ENCODE measurements at regions not wholly inside any gene's neighbourhood (a gene's known extent, or its start where the extent isn't known, plus 50 kb on each side); places are given as distances from the start of the nearest gene placed in this dataset.
"Not testable (repeated sequence)": the region's sequence is repeated elsewhere in the genome, so short reads cannot be mapped to it uniquely, and the experiment has no call there.

DNA sequence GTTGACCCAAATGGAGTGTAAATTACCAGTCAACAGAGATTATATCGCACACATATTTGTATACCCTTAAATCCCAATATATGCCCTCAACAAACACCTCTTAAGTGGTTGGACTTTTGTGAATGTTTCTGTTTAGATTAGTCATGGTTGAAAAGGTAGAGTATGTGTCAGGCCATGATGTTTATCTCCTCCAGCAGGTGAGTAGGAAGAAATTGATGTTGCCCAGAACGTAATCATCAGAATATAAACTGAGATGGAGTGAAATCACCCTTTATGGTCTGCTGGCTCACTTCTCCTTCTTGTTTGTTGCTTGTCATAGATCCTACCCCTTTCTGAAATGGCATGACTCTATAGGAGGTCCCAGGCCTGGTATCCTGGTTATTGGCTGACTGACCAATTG is 431.8 kb downstream of the ETS1 start:
- no peaks in the 10 kb centered on the region for H3K9me3 ChIP-seq (replicated peaks in 1 of 11)
- no peak overlapping the region for H3K27ac ChIP-seq
- no peak for TF ChIP-seq Cebpa-rat (IDR thresholded peaks at IDR 0.05)
- H3K4me2 ChIP-seq: no peak overlapping the region
- H3K4me1 ChIP-seq: no peaks in the 10 kb centered on the region
- H4K20me1 ChIP-seq: no peaks in the 10 kb centered on the region
- H3K36me3 ChIP-seq: no peaks in the 10 kb centered on the region
- H3K9ac ChIP-seq: no peak overlapping the region
- H3K4me3 ChIP-seq: no peak overlapping the region
- no peaks in the 10 kb centered on the region for H3K27me3 ChIP-seq

GRCh38 chr11:128153697-128154048 is 433.7 kb downstream of the ETS1 start:
- no peak overlapping the region for H3K9ac ChIP-seq
- H3K9me3 ChIP-seq (replicated peaks in 1 of 11): no peaks in the 10 kb centered on the region
- no peaks in the 10 kb centered on the region for H3K4me1 ChIP-seq
- H3K27ac ChIP-seq: no peak overlapping the region
- no peak for TF ChIP-seq Cebpa-rat (IDR thresholded peaks at IDR 0.05)
- H3K4me3 ChIP-seq: no peak overlapping the region
- H4K20me1 ChIP-seq: no peaks in the 10 kb centered on the region
- H3K27me3 ChIP-seq: no peaks in the 10 kb centered on the region
- H3K36me3 ChIP-seq: no peaks in the 10 kb centered on the region
- H3K4me2 ChIP-seq: no peak overlapping the region

DNA sequence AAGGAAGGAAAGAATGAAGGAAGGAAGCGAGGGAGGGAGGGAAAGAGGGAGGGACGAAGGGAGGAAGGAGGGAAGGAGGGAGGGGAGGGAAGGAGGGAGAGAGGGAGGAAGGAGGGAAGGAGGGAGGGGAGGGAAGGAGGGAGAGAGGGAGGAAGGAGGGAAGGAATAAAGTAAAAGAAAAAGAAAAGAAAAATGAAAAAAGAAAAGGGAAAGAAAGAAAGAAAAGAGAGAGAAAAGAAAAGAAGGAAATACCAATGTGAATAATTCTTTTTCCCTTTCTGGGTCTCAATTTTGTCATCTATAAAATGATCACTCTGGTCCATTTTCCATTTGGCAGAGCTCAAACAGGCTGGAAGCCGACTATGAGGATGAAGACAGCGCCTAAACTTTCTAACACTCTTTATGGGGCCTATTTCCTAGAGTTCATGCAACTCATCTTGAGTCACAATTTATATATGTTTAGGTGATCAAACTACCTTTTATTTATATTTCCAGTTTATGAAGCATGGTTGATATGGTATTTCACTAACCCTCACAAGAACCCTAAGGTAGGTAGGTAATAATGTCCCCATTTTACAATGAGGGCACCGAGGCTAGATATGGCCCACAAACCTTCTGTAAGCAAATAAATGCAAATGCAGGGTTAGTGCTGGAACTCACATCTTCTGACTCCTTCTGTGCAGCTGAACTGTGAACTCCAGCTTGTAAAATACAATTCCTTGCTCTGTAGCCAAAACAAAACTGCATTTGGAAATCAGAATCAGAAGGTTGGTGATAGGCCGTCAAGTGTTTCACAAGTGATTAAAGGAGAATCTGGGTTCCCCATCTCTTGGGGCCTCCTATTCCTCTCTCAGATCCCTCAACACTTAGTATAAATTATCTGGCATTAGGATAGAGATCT is 434.3 kb downstream of the ETS1 start:
- no peaks in the 10 kb centered on the region for H3K36me3 ChIP-seq
- H3K4me3 ChIP-seq: no peak overlapping the region
- no peak overlapping the region for H3K27ac ChIP-seq
- H3K9ac ChIP-seq: no peak overlapping the region
- H4K20me1 ChIP-seq: no peaks in the 10 kb centered on the region
- H3K4me1 ChIP-seq: no peaks in the 10 kb centered on the region
- H3K9me3 ChIP-seq (replicated peaks in 1 of 11): no peaks in the 10 kb centered on the region
- no peak for TF ChIP-seq Cebpa-rat (IDR thresholded peaks at IDR 0.05)
- H3K27me3 ChIP-seq: no peaks in the 10 kb centered on the region
- H3K4me2 ChIP-seq: no peak overlapping the region

DNA sequence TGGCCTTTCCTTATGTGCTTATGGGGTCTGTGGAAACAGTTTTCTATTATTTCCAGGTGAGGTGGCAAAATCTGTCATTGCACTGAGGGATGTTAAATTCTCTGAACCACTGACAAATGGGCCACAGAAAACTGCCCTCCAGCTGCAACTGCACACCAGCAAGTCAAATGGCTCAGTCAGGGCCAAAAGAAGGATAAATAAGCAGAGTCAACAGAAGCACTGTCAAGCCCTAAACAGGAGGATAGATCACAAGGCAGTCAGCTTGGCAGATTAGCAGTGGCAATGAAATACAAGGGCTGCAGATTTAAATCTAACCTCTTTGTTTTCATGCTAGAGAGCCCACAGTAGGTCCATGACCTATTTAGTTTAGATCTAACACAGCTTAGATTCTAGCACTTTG is 435.6 kb downstream of the ETS1 start:
- Histone ChIP-seq H3K27ac (no peak overlapping the region), H3K9ac (no peak overlapping the region), H3K4me1 (no peaks in the 10 kb centered on the region), H3K4me3 (no peak overlapping the region), H3K27me3 (no peaks in the 10 kb centered on the region), H4K20me1 (no peaks in the 10 kb centered on the region), H3K36me3 (no peaks in the 10 kb centered on the region), H3K4me2 (no peak overlapping the region), H3K9me3 (replicated peaks in 1 of 11) (no peaks in the 10 kb centered on the region)
- no peak for TF ChIP-seq Cebpa-rat (IDR thresholded peaks at IDR 0.05)

DNA sequence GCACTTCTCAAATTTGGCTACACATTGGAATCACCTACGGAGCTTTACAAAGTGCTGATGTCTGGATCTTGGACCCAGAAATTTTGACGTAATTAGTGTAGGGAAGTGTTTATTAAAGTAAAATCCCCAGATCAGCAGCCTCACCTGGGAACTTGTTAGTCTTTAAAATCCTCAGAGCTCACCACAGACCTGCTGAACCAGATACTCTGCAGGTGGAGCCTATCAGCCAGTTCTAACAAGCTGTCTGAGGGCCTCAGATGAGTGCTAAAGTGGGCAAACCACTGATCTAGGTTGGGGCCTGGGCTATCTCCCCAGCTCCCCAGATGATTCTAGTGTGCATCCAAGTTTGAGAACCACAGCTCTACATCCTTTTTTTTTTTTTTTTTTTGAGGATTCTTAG is 436.0 kb downstream of the ETS1 start:
- Histone ChIP-seq H3K9me3 (replicated peaks in 1 of 11) (no peaks in the 10 kb centered on the region), H3K9ac (no peak overlapping the region), H3K4me1 (no peaks in the 10 kb centered on the region), H3K36me3 (no peaks in the 10 kb centered on the region), H3K4me3 (no peak overlapping the region), H4K20me1 (no peaks in the 10 kb centered on the region), H3K27me3 (no peaks in the 10 kb centered on the region), H3K27ac (no peak overlapping the region), H3K4me2 (no peak overlapping the region)
- no peak for TF ChIP-seq Cebpa-rat (IDR thresholded peaks at IDR 0.05)

DNA sequence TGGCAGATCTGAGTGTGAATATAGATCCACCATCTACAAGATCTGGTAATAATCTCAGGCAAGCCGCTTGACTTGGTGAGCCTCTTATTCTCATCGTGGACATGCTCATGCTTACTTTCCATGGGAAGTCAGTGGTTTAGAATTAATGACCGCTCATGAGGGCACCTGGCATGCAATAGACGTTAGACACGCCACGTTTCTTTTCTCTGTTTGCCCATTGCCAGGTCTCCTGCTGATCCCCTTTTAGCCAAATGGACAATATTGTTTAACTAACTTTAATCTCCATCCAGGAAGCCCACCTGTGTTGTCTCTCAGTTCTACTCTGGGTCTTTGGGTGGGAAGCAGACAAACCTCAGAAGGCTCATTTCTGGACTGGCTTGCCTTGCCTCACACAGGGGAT is 439.1 kb downstream of the ETS1 start:
- Histone ChIP-seq H3K9me3 (replicated peaks in 1 of 11) (no peaks in the 10 kb centered on the region), H3K9ac (no peak overlapping the region), H4K20me1 (no peaks in the 10 kb centered on the region), H3K27me3 (no peaks in the 10 kb centered on the region), H3K4me3 (no peak overlapping the region), H3K4me2 (no peak overlapping the region), H3K27ac (no peak overlapping the region), H3K36me3 (no peaks in the 10 kb centered on the region), H3K4me1 (no peaks in the 10 kb centered on the region)
- no peak for TF ChIP-seq Cebpa-rat (IDR thresholded peaks at IDR 0.05)

GRCh38 chr11:128146926-128147605 is 440.3 kb downstream of the ETS1 start:
- Histone ChIP-seq H3K4me3 (no peak overlapping the region), H3K4me2 (no peak overlapping the region), H3K36me3 (no peaks in the 10 kb centered on the region), H3K27ac (no peak overlapping the region), H3K9ac (no peak overlapping the region), H3K4me1 (no peaks in the 10 kb centered on the region), H3K9me3 (replicated peaks in 1 of 11) (0 out of 22 replicates have a peak, but pooled peaks cover 0 to 3% (median 0%) of the 10 kb centered on the region in 11 experiments), H4K20me1 (no peaks in the 10 kb centered on the region), H3K27me3 (no peaks in the 10 kb centered on the region)
- no peak for TF ChIP-seq Cebpa-rat (IDR thresholded peaks at IDR 0.05)

- H3K27ac ChIP-seq, H3K36me3 ChIP-seq, H3K4me2 ChIP-seq, H3K4me1 ChIP-seq, H4K20me1 ChIP-seq, H3K9ac ChIP-seq, H3K27me3 ChIP-seq, H3K4me3 ChIP-seq: not testable (repeated sequence)
- peaks cover 6 to 17% (median 13%) of the 10 kb centered on the region in 11 experiments; a peak in 17 of 22 replicates for H3K9me3 ChIP-seq (replicated peaks in 1 of 11)
Measured at GRCh38 chr11:128140293-128140692, 447.1 kb downstream of the ETS1 start.

GRCh38 chr11:128135451-128135850 is 451.9 kb downstream of the ETS1 start:
- Histone ChIP-seq H3K4me3 (no peak overlapping the region), H3K36me3 (no peaks in the 10 kb centered on the region), H3K27me3 (no peaks in the 10 kb centered on the region), H3K4me2 (no peak overlapping the region), H3K4me1 (no peaks in the 10 kb centered on the region), H3K9ac (no peak overlapping the region), H4K20me1 (no peaks in the 10 kb centered on the region), H3K27ac (no peak overlapping the region), H3K9me3 (replicated peaks in 1 of 11) (peaks cover 6 to 14% (median 13%) of the 10 kb centered on the region in 11 experiments; a peak in 17 of 22 replicates)
- no peak for TF ChIP-seq Cebpa-rat (IDR thresholded peaks at IDR 0.05)

GRCh38 chr11:128133501-128133900 is 453.9 kb downstream of the ETS1 start:
- H3K9me3 ChIP-seq (replicated peaks in 1 of 11): no peaks in the 10 kb centered on the region; a peak in 2 of 22 replicates
- no peak overlapping the region for H3K4me2 ChIP-seq
- H3K27ac ChIP-seq: no peak overlapping the region
- H4K20me1 ChIP-seq: no peaks in the 10 kb centered on the region
- no peaks in the 10 kb centered on the region for H3K36me3 ChIP-seq
- H3K27me3 ChIP-seq: no peaks in the 10 kb centered on the region
- no peaks in the 10 kb centered on the region for H3K4me1 ChIP-seq
- H3K4me3 ChIP-seq: no peak overlapping the region
- H3K9ac ChIP-seq: no peak overlapping the region
- no peak for TF ChIP-seq Cebpa-rat (IDR thresholded peaks at IDR 0.05)
